OCI-LY7 (cell line): ENCODE measurements at regions not wholly inside any gene's neighbourhood (a gene's known extent, or its start where the extent isn't known, plus 50 kb on each side); places are given as distances from the start of the nearest gene placed in this dataset.

Source experiments
- BruUV-seq: library from RNA; stranded (reverse); fragments of 400-500 nt; replicated peaks from 2 replicates; lab custom pipeline; 2021; lab: Mats Ljungman, UMichigan
- CTCF ChIA-PET: fragments of 300-600 bp; sonication (Branson Sonifier 250); formaldehyde crosslinking; loops from one replicate; lab custom pipeline; 2022; ENCODE audit warnings: antibody characterized with exemption; ENCODE audit not compliant: unreplicated experiment; lab: Charles Lee
- POLR2A ChIA-PET: fragments of 300-600 bp; sonication (Branson Sonifier 250); formaldehyde crosslinking; loops from one replicate; lab custom pipeline; 2022; ENCODE audit warnings: antibody characterized with exemption; lab: Charles Lee
- DNase-seq: peaks from one replicate; pipeline ENCODE4 v3.0.0-alpha.2; 2015; ENCODE audit warnings: low spot score
- H2AFZ ChIP-seq: fragments of 200-600 bp; sonication (generic), shearing (Covaris generic); 2 replicates; pipeline ENCODE4 v1.6.1; 2014; ENCODE audit warnings: mild to moderate bottlenecking, antibody characterized with exemption, low read length, moderate library complexity
- H3K27ac ChIP-seq: fragments of 200-600 bp; sonication (generic); 2 replicates; pipeline ENCODE4 v1.5.1; 2014; ENCODE audit warnings: mixed run types, low read depth, mild to moderate bottlenecking, moderate library complexity, low read length, inconsistent platforms; ENCODE audit not compliant: poor library complexity, severe bottlenecking
- H3K36me3 ChIP-seq: fragments of 200-600 bp; sonication (generic); 2 replicates; pipeline ENCODE4 v1.6.1; 2014; ENCODE audit warnings: mild to moderate bottlenecking, antibody characterized with exemption, low read length, moderate library complexity, mixed read lengths; ENCODE audit not compliant: insufficient read depth
- H3K4me1 ChIP-seq: fragments of 200-600 bp; sonication (generic); 2 replicates; pipeline ENCODE4 v1.5.1; 2014; ENCODE audit warnings: mild to moderate bottlenecking, low read length; ENCODE audit not compliant: insufficient read depth, poor library complexity, severe bottlenecking
- H3K4me2 ChIP-seq: fragments of 200-600 bp; sonication (generic); 2 replicates; pipeline ENCODE4 v1.6.1; 2014; ENCODE audit warnings: mild to moderate bottlenecking, low read length
- H3K4me3 ChIP-seq: fragments of 200-600 bp; sonication (generic); 2 replicates; pipeline ENCODE4 v1.5.1; 2014; ENCODE audit warnings: mild to moderate bottlenecking, low read depth, low read length; ENCODE audit not compliant: poor library complexity, severe bottlenecking
- H3K79me2 ChIP-seq: fragments of 200-600 bp; sonication (generic); 2 replicates; pipeline ENCODE4 v1.6.1; 2016; ENCODE audit warnings: low read depth, mild to moderate bottlenecking, low read length, moderate library complexity, mixed read lengths; ENCODE audit not compliant: insufficient read depth
- H3K9me2 ChIP-seq: fragments of 200-600 bp; sonication (generic); 2 replicates; pipeline ENCODE4 v1.6.1; 2016; ENCODE audit warnings: mild to moderate bottlenecking, low read length, mixed read lengths; ENCODE audit not compliant: insufficient read depth
- H3K9me3 ChIP-seq: fragments of 200-600 bp; sonication (generic); 2 replicates; pipeline ENCODE4 v1.6.1; 2014; ENCODE audit warnings: mild to moderate bottlenecking, mixed run types, low read length, mixed read lengths
- H4K20me1 ChIP-seq: fragments of 200-600 bp; sonication (generic); 2 replicates; pipeline ENCODE4 v1.6.1; 2014; ENCODE audit warnings: mild to moderate bottlenecking, antibody characterized with exemption, low read length, moderate library complexity, mixed read lengths; ENCODE audit not compliant: insufficient read depth
- CTCF ChIP-seq: fragments of 200-600 bp; sonication (generic); conservative IDR thresholded peaks from 2 replicates; pipeline ENCODE4 v1.5.1; 2014; ENCODE audit warnings: mild to moderate bottlenecking, antibody characterized with exemption, low read length, moderate library complexity, mixed read lengths
- EZH2phosphoT487 ChIP-seq: fragments of 200-600 bp; sonication (generic); IDR thresholded peaks from 2 replicates; pipeline ENCODE4 v1.6.1; 2018; ENCODE audit warnings: low read depth, borderline replicate concordance, mild to moderate bottlenecking, mixed run types, antibody characterized with exemption, low read length, moderate library complexity, mixed read lengths
- intact Hi-C: fragments of 100-400 bp; cut with micrococcal nuclease; formaldehyde crosslinking; loops from one replicate; pipeline ENCODE4 v1.10.0; 2022; ENCODE audit not compliant: unreplicated experiment

- no peaks in the 10 kb centered on the region for H3K79me2 ChIP-seq
- H3K36me3 ChIP-seq = no peaks in the 10 kb centered on the region
- no peak overlapping the region for H3K27ac ChIP-seq
- H4K20me1 ChIP-seq = no peaks in the 10 kb centered on the region
- no peaks in the 10 kb centered on the region for H3K4me1 ChIP-seq
- TF ChIP-seq CTCF = no peak
- TF ChIP-seq EZH2phosphoT487 = no peak
- CTCF ChIA-PET = no interaction called here
- DNase-seq = no peak
- no peaks in the 10 kb centered on the region for H3K9me3 ChIP-seq
- no peak overlapping the region for H2AFZ ChIP-seq
- H3K4me2 ChIP-seq = no peak overlapping the region
- no peaks in the 10 kb centered on the region for H3K9me2 ChIP-seq
- no peak overlapping the region for H3K4me3 ChIP-seq
- POLR2A ChIA-PET = interaction anchor here (0.6 kb wide), 1 partner anchor 156 kb away, joined by 5 read pairs; no protein-coding TSS in a partner anchor
- intact Hi-C loops = no loop called here
- BruUV-seq = no TSS peak
Observed at GRCh38 chr2:100759901-100760300, 60.0 kb upstream of the NPAS2 start.

GRCh38 chr2:100761365-100761764 is 58.6 kb upstream of the NPAS2 start:
- CTCF ChIA-PET = no interaction called here
- H3K4me2 ChIP-seq = no peak overlapping the region
- no TSS peak for BruUV-seq

GRCh38 chr2:100764430-100764829 is 55.5 kb upstream of the NPAS2 start:
- CTCF ChIA-PET = no interaction called here
- H3K9me3 ChIP-seq = no peaks in the 10 kb centered on the region
- no peak overlapping the region for H3K4me2 ChIP-seq
- no peak overlapping the region for H3K27ac ChIP-seq
- H4K20me1 ChIP-seq = no peaks in the 10 kb centered on the region
- no TSS peak for BruUV-seq
- H3K4me3 ChIP-seq = no peak overlapping the region
- H3K79me2 ChIP-seq = no peaks in the 10 kb centered on the region
- intact Hi-C loops = no loop called here
- no peaks in the 10 kb centered on the region for H3K4me1 ChIP-seq
- POLR2A ChIA-PET = no interaction called here
- TF ChIP-seq EZH2phosphoT487 = no peak
- no peak for TF ChIP-seq CTCF
- H3K9me2 ChIP-seq = no peaks in the 10 kb centered on the region
- no peaks in the 10 kb centered on the region for H3K36me3 ChIP-seq
- no peak overlapping the region for H2AFZ ChIP-seq
- DNase-seq = no peak

More at GRCh38 chr2:100761365-100761764, 58.6 kb upstream of the NPAS2 start:
- POLR2A ChIA-PET = no interaction called here
- TF ChIP-seq EZH2phosphoT487 = no peak
- TF ChIP-seq CTCF = no peak
- H3K4me3 ChIP-seq = no peak overlapping the region
- DNase-seq = no peak
- H3K79me2 ChIP-seq = no peaks in the 10 kb centered on the region
- no peak overlapping the region for H3K27ac ChIP-seq
- no peaks in the 10 kb centered on the region for H3K9me3 ChIP-seq
- no peaks in the 10 kb centered on the region for H4K20me1 ChIP-seq
- no peak overlapping the region for H2AFZ ChIP-seq
- H3K9me2 ChIP-seq = no peaks in the 10 kb centered on the region
- intact Hi-C loops = no loop called here
- no peaks in the 10 kb centered on the region for H3K36me3 ChIP-seq
- no peaks in the 10 kb centered on the region for H3K4me1 ChIP-seq
